Ovary (tissue), 3 donors: ENCODE measurements at regions not wholly inside any gene's neighbourhood (a gene's known extent, or its start where the extent isn't known, plus 50 kb on each side); places are given as distances from the start of the nearest gene placed in this dataset.

Source experiments
- EP300 ChIP-seq: sonication (generic); formaldehyde crosslinking; IDR thresholded peaks from one replicate; pipeline ENCODE4 v1.6.1; 2017; ENCODE audit warnings: antibody characterized with exemption
- POLR2A ChIP-seq: fragments of 450-650 bp; IDR thresholded peaks from one replicate; pipeline ENCODE4 v1.6.1; 2017; ENCODE audit warnings: antibody characterized with exemption, mild to moderate bottlenecking, moderate library complexity
- TF ChIP-seq, protein P1 (sequence below), 3 donors: fragments of 450-650 bp in 2 of 3; fragments of 200-600 bp in 1 of 3; IDR thresholded peaks; one replicate each; pipeline versions ENCODE4 v1.5.1 to v1.8.0; 2016 to 2022; ENCODE audit warnings: antibody characterized with exemption in 3 of 3, mild to moderate bottlenecking in 1 of 3
- donor health status: DM: no; HTN: no; CAD: no.

- TF ChIP-seq, protein P1, sequence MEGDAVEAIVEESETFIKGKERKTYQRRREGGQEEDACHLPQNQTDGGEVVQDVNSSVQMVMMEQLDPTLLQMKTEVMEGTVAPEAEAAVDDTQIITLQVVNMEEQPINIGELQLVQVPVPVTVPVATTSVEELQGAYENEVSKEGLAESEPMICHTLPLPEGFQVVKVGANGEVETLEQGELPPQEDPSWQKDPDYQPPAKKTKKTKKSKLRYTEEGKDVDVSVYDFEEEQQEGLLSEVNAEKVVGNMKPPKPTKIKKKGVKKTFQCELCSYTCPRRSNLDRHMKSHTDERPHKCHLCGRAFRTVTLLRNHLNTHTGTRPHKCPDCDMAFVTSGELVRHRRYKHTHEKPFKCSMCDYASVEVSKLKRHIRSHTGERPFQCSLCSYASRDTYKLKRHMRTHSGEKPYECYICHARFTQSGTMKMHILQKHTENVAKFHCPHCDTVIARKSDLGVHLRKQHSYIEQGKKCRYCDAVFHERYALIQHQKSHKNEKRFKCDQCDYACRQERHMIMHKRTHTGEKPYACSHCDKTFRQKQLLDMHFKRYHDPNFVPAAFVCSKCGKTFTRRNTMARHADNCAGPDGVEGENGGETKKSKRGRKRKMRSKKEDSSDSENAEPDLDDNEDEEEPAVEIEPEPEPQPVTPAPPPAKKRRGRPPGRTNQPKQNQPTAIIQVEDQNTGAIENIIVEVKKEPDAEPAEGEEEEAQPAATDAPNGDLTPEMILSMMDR (IDR thresholded peaks at IDR 0.05) = no peak
- TF ChIP-seq POLR2A = no peak
- TF ChIP-seq EP300 = no peak
These were observed 161.0 kb upstream of the ZNF618 start for GRCh38 chr9:113715086-113715485.
